ENCODE measurements at regions not wholly inside any gene's neighbourhood (a gene's known extent, or its start where the extent isn't known, plus 50 kb on each side); places are given as distances from the start of the nearest gene placed in this dataset.
A peak's percentile ranks its signal among the peaks of the same experiment; 100 is the strongest.

DNA sequence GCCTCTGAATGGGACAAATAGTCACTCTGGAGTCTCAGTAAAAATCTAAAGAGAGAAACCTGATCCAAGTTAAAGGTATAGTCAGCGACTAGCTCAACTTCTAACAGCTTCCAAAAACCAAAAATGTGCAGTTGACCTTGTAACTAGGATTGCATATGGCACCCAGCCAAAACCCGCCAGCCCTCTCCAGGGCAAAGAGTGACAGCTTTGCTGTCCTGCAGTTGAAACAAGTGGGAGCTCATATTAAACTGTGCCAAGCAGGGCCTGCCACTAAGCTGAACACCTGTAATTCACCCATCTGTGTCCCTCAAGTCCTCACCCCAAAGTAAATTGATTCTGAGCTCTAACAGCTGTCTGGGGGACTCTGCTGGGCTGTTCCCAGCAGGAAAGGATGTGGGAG lies 695.3 kb downstream of the MAFB start:
- no peaks in the 10 kb centered on the region for H3K27me3 ChIP-seq
- no peak overlapping the region for H3K4me3 ChIP-seq
- peaks cover 0 to 21% (median 0%) of the 10 kb centered on the region in 3 donors for H3K4me1 ChIP-seq
- TF ChIP-seq, protein P1, sequence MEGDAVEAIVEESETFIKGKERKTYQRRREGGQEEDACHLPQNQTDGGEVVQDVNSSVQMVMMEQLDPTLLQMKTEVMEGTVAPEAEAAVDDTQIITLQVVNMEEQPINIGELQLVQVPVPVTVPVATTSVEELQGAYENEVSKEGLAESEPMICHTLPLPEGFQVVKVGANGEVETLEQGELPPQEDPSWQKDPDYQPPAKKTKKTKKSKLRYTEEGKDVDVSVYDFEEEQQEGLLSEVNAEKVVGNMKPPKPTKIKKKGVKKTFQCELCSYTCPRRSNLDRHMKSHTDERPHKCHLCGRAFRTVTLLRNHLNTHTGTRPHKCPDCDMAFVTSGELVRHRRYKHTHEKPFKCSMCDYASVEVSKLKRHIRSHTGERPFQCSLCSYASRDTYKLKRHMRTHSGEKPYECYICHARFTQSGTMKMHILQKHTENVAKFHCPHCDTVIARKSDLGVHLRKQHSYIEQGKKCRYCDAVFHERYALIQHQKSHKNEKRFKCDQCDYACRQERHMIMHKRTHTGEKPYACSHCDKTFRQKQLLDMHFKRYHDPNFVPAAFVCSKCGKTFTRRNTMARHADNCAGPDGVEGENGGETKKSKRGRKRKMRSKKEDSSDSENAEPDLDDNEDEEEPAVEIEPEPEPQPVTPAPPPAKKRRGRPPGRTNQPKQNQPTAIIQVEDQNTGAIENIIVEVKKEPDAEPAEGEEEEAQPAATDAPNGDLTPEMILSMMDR (IDR thresholded peaks at IDR 0.05), result no peak
- TF ChIP-seq POLR2A (IDR thresholded peaks at IDR 0.05) (no peak), EP300 (IDR thresholded peaks at IDR 0.05) (no peak), POLR2AphosphoS5 (IDR thresholded peaks at IDR 0.05) (no peak)
- no peaks in the 10 kb centered on the region for H3K36me3 ChIP-seq
- no peak overlapping the region for H3K27ac ChIP-seq
- 29 to 56% methylated on average over 2 of the region's 2 CpGs for WGBS, 2 donors (ENCODE audit: low coverage in 1 of 2)
- no peaks in the 10 kb centered on the region for H3K9me3 ChIP-seq
- ATAC-seq, result no peak

DNA sequence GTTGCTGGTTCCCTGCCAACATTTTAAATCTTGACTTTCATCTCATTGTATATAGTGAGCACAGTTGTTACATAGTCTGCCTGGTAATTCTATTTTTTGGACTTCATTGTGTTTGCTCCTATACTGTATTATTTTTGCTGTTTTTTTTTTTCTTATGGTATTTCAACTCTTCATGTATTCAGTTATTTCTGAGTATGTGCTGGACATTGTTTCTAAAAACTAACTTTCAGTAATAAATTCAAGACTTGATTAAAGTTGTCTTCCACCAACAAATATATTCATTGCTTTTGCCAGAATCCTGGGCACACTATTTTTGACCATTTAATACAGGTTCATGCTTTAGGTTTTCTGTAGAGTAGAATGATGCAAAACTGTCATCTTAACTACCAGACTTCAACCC lies 698.3 kb downstream of the MAFB start:
- H3K36me3 ChIP-seq, result no peaks in the 10 kb centered on the region
- H3K27ac ChIP-seq, result no peak overlapping the region
- H3K4me1 ChIP-seq, result peaks cover 9 to 38% (median 10%) of the 10 kb centered on the region in 3 donors
- no peaks in the 10 kb centered on the region for H3K27me3 ChIP-seq
- TF ChIP-seq POLR2AphosphoS5 (IDR thresholded peaks at IDR 0.05), result no peak
- no peak for TF ChIP-seq EP300 (IDR thresholded peaks at IDR 0.05)
- ATAC-seq, result no peak
- no peaks in the 10 kb centered on the region for H3K9me3 ChIP-seq
- H3K4me3 ChIP-seq, result no peak overlapping the region

DNA sequence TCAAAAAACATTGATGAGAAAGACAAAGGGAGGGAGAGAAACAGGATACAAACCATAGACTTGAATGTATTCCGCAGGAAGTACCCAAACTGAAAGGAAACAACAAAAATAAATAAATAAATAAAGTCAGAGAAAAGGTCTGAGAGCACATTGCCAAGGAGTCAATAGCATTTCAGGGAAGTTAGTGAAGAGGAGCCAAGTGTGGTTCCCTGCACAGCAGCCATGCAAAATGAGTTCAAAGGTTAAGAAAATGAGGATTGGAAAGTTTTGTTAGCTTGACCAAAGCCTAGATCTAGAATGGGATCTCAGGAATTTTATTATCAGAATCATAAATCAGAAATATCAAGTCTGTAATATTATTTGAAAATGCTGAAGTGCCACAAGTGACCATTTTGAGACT lies 700.0 kb downstream of the MAFB start:
- TF ChIP-seq POLR2A (IDR thresholded peaks at IDR 0.05) (no peak), POLR2AphosphoS5 (IDR thresholded peaks at IDR 0.05) (no peak)
- TF ChIP-seq, protein P1 (IDR thresholded peaks at IDR 0.05), result no peak
- Histone ChIP-seq H3K27ac (no peak overlapping the region), H3K27me3 (no peaks in the 10 kb centered on the region), H3K4me1 (peaks cover 16 to 45% (median 16%) of the 10 kb centered on the region in 3 donors), H3K4me3 (no peak overlapping the region), H3K36me3 (no peaks in the 10 kb centered on the region), H3K9me3 (no peaks in the 10 kb centered on the region)
- 0 to 6% methylated on average over 1 of the region's 1 CpG for WGBS, 2 donors (ENCODE audit: low coverage in 1 of 2)
- no peak for ATAC-seq

DNA sequence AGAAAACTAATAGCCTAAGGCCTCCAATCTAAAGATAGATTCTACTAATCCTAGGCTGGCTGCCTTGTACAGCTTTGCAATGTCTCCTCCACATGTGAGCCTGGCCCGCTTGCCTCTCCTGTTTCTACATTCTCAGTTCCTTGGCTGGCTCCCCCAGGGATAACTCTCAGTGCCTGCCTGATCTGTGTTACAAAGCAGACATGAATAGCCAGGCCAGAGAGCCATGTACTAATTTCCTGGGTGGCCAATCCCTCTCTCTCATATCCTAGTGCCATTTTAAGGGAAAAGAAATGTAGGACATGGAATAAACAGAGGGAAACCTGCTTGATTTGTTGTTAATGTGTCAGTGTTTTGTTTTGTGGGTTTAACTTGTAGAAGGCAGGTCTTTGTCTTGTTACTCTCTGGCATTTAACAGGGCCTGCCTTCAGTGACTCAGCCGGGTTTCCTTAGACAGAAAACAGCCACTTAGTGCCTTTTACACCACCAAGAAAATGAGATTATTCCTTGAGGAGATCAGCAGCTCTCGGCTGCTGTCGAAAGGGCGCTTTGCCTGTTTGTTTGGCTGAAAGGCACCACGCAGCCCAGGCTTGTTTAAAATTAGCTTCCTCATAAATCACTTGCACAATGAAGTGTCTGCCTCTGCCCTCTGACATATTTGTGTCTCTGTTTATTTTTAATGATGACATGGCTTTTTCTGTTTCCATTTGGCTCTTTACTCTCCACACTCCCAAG lies 702.7 kb downstream of the MAFB start:
- no peak overlapping the region for H3K4me3 ChIP-seq
- H3K36me3 ChIP-seq, result no peaks in the 10 kb centered on the region
- H3K27me3 ChIP-seq, result no peaks in the 10 kb centered on the region
- 0 to 5% methylated on average over 4 to 6 of the region's 6 CpGs for WGBS, 2 donors (ENCODE audit: low coverage in 1 of 2)
- TF ChIP-seq POLR2A (IDR thresholded peaks at IDR 0.05) (no peak), EP300 (IDR thresholded peaks at IDR 0.05) (no peak), POLR2AphosphoS5 (IDR thresholded peaks at IDR 0.05) (peak; percentile 76)
- TF ChIP-seq, protein P1 (IDR thresholded peaks at IDR 0.05), result peak in 1 of 4 experiments; percentile 5
- peak; percentile 92 for ATAC-seq
- H3K4me1 ChIP-seq, result peaks cover 16 to 34% (median 16%) of the 10 kb centered on the region in 3 donors
- H3K9me3 ChIP-seq, result no peaks in the 10 kb centered on the region
- H3K27ac ChIP-seq, result peak overlapping the region; percentile 82 to 98 (median 86)

DNA sequence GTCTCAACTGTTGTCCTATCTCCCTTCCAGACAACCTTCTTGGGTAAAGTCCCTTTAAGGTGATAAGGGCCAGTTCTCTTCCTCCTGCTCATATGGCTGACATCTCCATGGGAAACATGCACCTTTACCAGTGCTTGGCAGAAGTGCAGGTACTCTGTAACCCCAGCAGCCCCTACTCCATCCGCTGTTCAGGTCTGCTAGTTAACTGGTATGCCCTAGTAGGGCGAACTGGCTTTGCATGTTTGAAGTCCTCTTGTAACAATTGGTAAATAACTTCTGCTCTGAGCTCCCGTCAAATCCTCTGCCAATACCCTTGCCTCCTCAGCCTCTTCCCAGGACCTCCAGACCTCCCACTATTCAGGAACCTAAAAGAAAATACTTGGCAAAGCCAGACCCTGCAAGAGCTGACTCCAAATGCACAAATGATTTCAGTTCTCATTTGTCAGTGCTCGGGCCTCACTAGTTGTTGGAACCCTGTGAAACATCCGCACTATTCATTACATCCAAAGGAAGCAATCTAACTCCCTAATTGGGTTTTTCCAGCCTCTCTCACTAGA lies 703.7 kb downstream of the MAFB start:
- ATAC-seq, result no peak
- 64 to 68% methylated on average over 3 to 5 of the region's 5 CpGs for WGBS, 2 donors (ENCODE audit: low coverage in 1 of 2)
- Histone ChIP-seq H3K4me1 (peaks cover 16 to 34% (median 16%) of the 10 kb centered on the region in 3 donors), H3K9me3 (no peaks in the 10 kb centered on the region), H3K4me3 (no peak overlapping the region), H3K36me3 (no peaks in the 10 kb centered on the region), H3K27ac (peak overlapping the region; percentile 82 to 98 (median 86)), H3K27me3 (no peaks in the 10 kb centered on the region)
- TF ChIP-seq, protein P1 (IDR thresholded peaks at IDR 0.05), result no peak
- no peak for TF ChIP-seq POLR2AphosphoS5 (IDR thresholded peaks at IDR 0.05)
- TF ChIP-seq EP300 (IDR thresholded peaks at IDR 0.05), result no peak
- no peak for TF ChIP-seq POLR2A (IDR thresholded peaks at IDR 0.05)
